ENCODE measurements at regions not wholly inside any gene's neighbourhood (a gene's known extent, or its start where the extent isn't known, plus 50 kb on each side); places are given as distances from the start of the nearest gene placed in this dataset.

DNA sequence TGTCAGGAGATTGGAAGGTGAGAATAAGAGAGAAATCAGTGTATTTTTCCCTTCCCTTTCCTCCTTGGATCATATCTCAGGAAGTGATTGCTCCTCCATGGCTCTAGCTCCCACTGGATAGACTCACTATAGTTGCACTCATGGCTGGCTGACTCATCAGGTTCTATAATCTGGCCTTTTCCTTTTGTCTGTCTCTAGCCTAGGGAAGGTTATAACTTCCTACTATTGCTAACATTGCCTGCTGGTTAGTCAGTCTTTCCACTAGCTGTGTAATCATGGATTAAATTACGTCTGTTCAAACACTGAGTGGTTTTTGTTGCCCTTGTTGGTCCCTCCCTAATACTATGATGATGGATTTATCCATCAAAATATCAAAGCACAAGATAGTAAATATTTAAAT lies 195.5 kb upstream of the VEGFC start:
- TF ChIP-seq, protein P1, sequence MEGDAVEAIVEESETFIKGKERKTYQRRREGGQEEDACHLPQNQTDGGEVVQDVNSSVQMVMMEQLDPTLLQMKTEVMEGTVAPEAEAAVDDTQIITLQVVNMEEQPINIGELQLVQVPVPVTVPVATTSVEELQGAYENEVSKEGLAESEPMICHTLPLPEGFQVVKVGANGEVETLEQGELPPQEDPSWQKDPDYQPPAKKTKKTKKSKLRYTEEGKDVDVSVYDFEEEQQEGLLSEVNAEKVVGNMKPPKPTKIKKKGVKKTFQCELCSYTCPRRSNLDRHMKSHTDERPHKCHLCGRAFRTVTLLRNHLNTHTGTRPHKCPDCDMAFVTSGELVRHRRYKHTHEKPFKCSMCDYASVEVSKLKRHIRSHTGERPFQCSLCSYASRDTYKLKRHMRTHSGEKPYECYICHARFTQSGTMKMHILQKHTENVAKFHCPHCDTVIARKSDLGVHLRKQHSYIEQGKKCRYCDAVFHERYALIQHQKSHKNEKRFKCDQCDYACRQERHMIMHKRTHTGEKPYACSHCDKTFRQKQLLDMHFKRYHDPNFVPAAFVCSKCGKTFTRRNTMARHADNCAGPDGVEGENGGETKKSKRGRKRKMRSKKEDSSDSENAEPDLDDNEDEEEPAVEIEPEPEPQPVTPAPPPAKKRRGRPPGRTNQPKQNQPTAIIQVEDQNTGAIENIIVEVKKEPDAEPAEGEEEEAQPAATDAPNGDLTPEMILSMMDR (IDR thresholded peaks at IDR 0.05), result no peak
- no peak for TF ChIP-seq POLR2A (IDR thresholded peaks at IDR 0.05)
